Fibroblast of lung (primary cell): ENCODE measurements at regions not wholly inside any gene's neighbourhood (a gene's known extent, or its start where the extent isn't known, plus 50 kb on each side); places are given as distances from the start of the nearest gene placed in this dataset.

Source experiments
- DNase-seq, 2 donors: peaks; one replicate each; pipeline versions ENCODE4 v3.0.0 to v3.0.0-alpha.2; 2010; ENCODE audit warnings: low read depth in 2 of 2
- H2AFZ ChIP-seq: 2 replicates; pipeline ENCODE4 v1.5.1; 2012; ENCODE audit warnings: low read length, control low read depth, inconsistent platforms
- H3K27ac ChIP-seq: 2 replicates; pipeline ENCODE4 v1.5.1; 2011; ENCODE audit warnings: low read length, control low read depth; ENCODE audit not compliant: insufficient read depth
- H3K27me3 ChIP-seq: 2 replicates; pipeline ENCODE4 v1.5.1; 2011; ENCODE audit warnings: mild to moderate bottlenecking, low read length; ENCODE audit not compliant: control insufficient read depth, insufficient read depth
- H3K36me3 ChIP-seq: 2 replicates; pipeline ENCODE4 v1.5.1; 2011; ENCODE audit warnings: low read length; ENCODE audit not compliant: control insufficient read depth, insufficient read depth
- H3K4me1 ChIP-seq: 2 replicates; pipeline ENCODE4 v1.5.1; 2011; ENCODE audit warnings: low read length; ENCODE audit not compliant: control insufficient read depth, insufficient read depth; ENCODE audit errors: extremely low read depth
- H3K4me2 ChIP-seq: 2 replicates; pipeline ENCODE4 v1.5.1; 2011; ENCODE audit warnings: low read length, control low read depth; ENCODE audit not compliant: insufficient read depth; ENCODE audit errors: extremely low read depth
- H3K4me3 ChIP-seq, 4 experiments: fragments of 200-600 bp in 1 of 4; sonication (generic) in 1 of 4; replicated peaks in 1 of 4; 2 replicates each; pipeline ENCODE4 v1.5.1; 2011 to 2016; ENCODE audit warnings: low read length in 4 of 4, low read depth in 3 of 4, mild to moderate bottlenecking in 3 of 4, control low read depth in 2 of 4, inconsistent platforms in 1 of 4, mixed read lengths in 1 of 4; ENCODE audit not compliant: insufficient read depth in 1 of 4; ENCODE audit errors: control extremely low read depth in 1 of 4
- H3K79me2 ChIP-seq: 2 replicates; pipeline ENCODE4 v1.5.1; 2012; ENCODE audit warnings: mild to moderate bottlenecking, low read length, inconsistent platforms; ENCODE audit not compliant: control insufficient read depth, insufficient read depth
- H3K9ac ChIP-seq: 2 replicates; pipeline ENCODE4 v1.5.1; 2011; ENCODE audit warnings: mild to moderate bottlenecking, low read length, control low read depth; ENCODE audit not compliant: insufficient read depth
- H3K9me3 ChIP-seq: 2 replicates; pipeline ENCODE4 v1.5.1; 2012; ENCODE audit warnings: low read depth, low read length; ENCODE audit not compliant: control insufficient read depth, insufficient read depth
- H4K20me1 ChIP-seq: 2 replicates; pipeline ENCODE4 v1.5.1; 2011; ENCODE audit warnings: low read length; ENCODE audit not compliant: control insufficient read depth, insufficient read depth; ENCODE audit errors: extremely low read depth
- CTCF ChIP-seq, 2 donors: IDR thresholded peaks in 1 of 2; conservative IDR thresholded peaks in 1 of 2; 1 replicate in 1 of 2; 2 replicates in 1 of 2; pipeline ENCODE4 v1.5.1; 2011 to 2012; ENCODE audit warnings: low read length in 2 of 2, control low read depth in 1 of 2, inconsistent platforms in 1 of 2, low read depth in 1 of 2, mild to moderate bottlenecking in 1 of 2
- EZH2 ChIP-seq: IDR thresholded peaks from 2 replicates; pipeline ENCODE4 v1.5.1; 2012; ENCODE audit warnings: low read length, control low read depth, mild to moderate bottlenecking; ENCODE audit errors: missing control alignments

DNA sequence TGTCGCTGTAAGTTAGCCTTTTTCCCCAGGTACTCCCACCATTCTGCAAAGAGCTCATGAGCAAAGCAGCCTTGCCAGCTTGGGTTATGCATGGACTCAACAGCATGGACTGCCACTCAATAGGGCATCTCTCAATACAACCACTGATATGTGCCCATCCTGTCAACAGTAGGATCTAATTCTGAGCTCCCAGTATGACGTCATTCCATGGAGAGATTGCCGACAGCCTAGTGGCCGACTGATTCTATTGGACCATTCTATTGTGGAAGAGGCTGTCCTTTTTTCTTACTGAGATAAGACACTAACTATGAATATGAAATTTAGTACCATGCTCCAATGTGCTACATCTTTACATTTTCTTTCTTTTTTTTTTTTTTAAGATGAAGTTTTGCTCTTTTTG lies 2389.0 kb upstream of the AGA start:
- H3K36me3 ChIP-seq: no peaks in the 10 kb centered on the region
- no peaks in the 10 kb centered on the region for H3K79me2 ChIP-seq
- no peak for DNase-seq
- no peaks in the 10 kb centered on the region for H3K27me3 ChIP-seq
- no peaks in the 10 kb centered on the region for H3K9me3 ChIP-seq
- H2AFZ ChIP-seq: no peak overlapping the region
- no peaks in the 10 kb centered on the region for H3K4me1 ChIP-seq
- no peak overlapping the region for H3K9ac ChIP-seq
- no peak overlapping the region for H3K27ac ChIP-seq
- no peak overlapping the region for H3K4me3 ChIP-seq
- H4K20me1 ChIP-seq: no peaks in the 10 kb centered on the region
- TF ChIP-seq EZH2 (no peak), CTCF (conservative IDR thresholded peaks at IDR 0.05 in 1 of 2, IDR thresholded peaks at IDR 0.05 in 1 of 2; ENCODE audit: low read depth in 1 of 2, low read length in 2 of 2) (no peak)
- H3K4me2 ChIP-seq: no peak overlapping the region

GRCh38 chr4:179836179-179837075 lies 2394.2 kb upstream of the AGA start:
- H3K9ac ChIP-seq: no peak overlapping the region
- no peaks in the 10 kb centered on the region for H4K20me1 ChIP-seq
- H3K9me3 ChIP-seq: no peaks in the 10 kb centered on the region
- DNase-seq: peak; percentile 45 to 79
- H3K36me3 ChIP-seq: no peaks in the 10 kb centered on the region
- H3K4me3 ChIP-seq: no peak overlapping the region
- no peak overlapping the region for H2AFZ ChIP-seq
- H3K27me3 ChIP-seq: no peaks in the 10 kb centered on the region
- H3K79me2 ChIP-seq: no peaks in the 10 kb centered on the region
- H3K27ac ChIP-seq: no peak overlapping the region
- no peak overlapping the region for H3K4me2 ChIP-seq
- TF ChIP-seq CTCF (conservative IDR thresholded peaks at IDR 0.05 in 1 of 2, IDR thresholded peaks at IDR 0.05 in 1 of 2; ENCODE audit: low read depth in 1 of 2, low read length in 2 of 2) (no peak), EZH2 (no peak)
- H3K4me1 ChIP-seq: no peaks in the 10 kb centered on the region

DNA sequence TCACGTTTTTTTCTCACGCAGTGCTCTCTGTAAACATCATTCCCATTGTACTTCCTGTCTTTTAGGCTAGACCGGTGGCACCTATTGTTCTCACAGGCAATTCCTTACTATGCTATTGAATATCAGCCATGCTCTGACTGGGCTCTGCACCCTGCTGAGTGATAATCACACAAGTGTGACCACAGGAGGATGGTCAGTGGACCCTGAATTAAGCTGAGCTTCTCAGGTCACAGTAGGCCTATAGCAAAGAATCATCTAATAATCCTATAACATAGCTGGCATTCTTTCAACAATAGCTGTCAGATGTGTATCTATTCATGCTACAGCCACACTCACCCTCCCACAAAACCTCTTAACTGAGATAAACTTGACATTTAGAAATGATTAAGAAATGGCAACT lies 2399.8 kb upstream of the TENM3 start:
- no peaks in the 10 kb centered on the region for H3K9me3 ChIP-seq
- H2AFZ ChIP-seq: no peak overlapping the region
- no peak overlapping the region for H3K4me3 ChIP-seq
- no peak overlapping the region for H3K4me2 ChIP-seq
- no peaks in the 10 kb centered on the region for H4K20me1 ChIP-seq
- H3K27me3 ChIP-seq: no peaks in the 10 kb centered on the region
- DNase-seq: no peak
- TF ChIP-seq CTCF (conservative IDR thresholded peaks at IDR 0.05 in 1 of 2, IDR thresholded peaks at IDR 0.05 in 1 of 2; ENCODE audit: low read depth in 1 of 2, low read length in 2 of 2): no peak
- no peak for TF ChIP-seq EZH2
- no peaks in the 10 kb centered on the region for H3K4me1 ChIP-seq
- H3K9ac ChIP-seq: no peak overlapping the region
- no peak overlapping the region for H3K27ac ChIP-seq
- H3K79me2 ChIP-seq: no peaks in the 10 kb centered on the region
- no peaks in the 10 kb centered on the region for H3K36me3 ChIP-seq
